ENCODE measurements at regions not wholly inside any gene's neighbourhood (a gene's known extent, or its start where the extent isn't known, plus 50 kb on each side); places are given as distances from the start of the nearest gene placed in this dataset.

DNA sequence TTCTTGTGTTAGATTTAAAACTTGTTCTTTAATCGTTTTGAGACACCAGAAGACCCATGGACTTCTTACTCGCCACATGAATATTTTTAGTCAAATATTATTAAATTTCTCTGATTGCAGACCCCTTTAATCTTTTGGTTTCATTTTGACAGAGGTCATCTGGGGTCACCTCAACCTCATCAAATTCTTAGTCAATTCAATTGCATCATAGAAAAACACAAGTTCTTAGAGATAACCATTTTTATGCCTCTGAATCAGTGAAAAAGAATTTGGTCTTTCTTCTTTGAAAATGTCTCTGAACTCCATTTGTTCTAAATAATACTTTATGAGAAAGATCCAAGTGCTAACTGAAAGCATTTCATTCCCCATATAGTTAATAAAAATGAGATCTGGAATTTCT lies 55.2 kb upstream of the CBLN4 start:
- no peaks in the 10 kb centered on the region for H3K79me2 ChIP-seq (replicated peaks; ENCODE audit: insufficient read depth)
- H3K36me3 Mint-ChIP-seq (ENCODE audit: low read depth) = peaks cover 20% of the 10 kb centered on the region
- H3K4me1 ChIP-seq (ENCODE audit: insufficient read depth) = no peaks in the 10 kb centered on the region
- DNase-seq (ENCODE audit: low spot score) (no peak), ATAC-seq (no peak)
- H2AFZ ChIP-seq = no peak overlapping the region
- no peaks in the 10 kb centered on the region for H4K20me1 ChIP-seq (replicated peaks; ENCODE audit: insufficient read depth)
- peaks cover 2% of the 10 kb centered on the region for H3K27me3 Mint-ChIP-seq (ENCODE audit: insufficient read depth, low read depth, poor library complexity)
- no peaks in the 10 kb centered on the region; the same call in 1 of the 2 replicates for H3K36me3 ChIP-seq (ENCODE audit: insufficient read depth)
- H3K27ac Mint-ChIP-seq = no peak overlapping the region
- H3K4me3 ChIP-seq = no peak overlapping the region; the same call in 1 of the 2 replicates
- H3K4me3 Mint-ChIP-seq = no peak overlapping the region
- H3K9me3 Mint-ChIP-seq = peaks cover 99% of the 10 kb centered on the region
- no peak overlapping the region for H3K27ac ChIP-seq (ENCODE audit: low read depth)
- no peaks in the 10 kb centered on the region for H3K9me2 ChIP-seq (ENCODE audit: insufficient read depth)
- H3K4me2 ChIP-seq = no peak overlapping the region
- no peaks in the 10 kb centered on the region for H3K27me3 ChIP-seq (ENCODE audit: insufficient read depth)
- H3F3A ChIP-seq (replicated peaks; ENCODE audit: low read depth) = no peaks in the 10 kb centered on the region
- TF ChIP-seq POLR2AphosphoS5 (IDR thresholded peaks at IDR 0.05; ENCODE audit: low read depth) (no peak), STAT1 (IDR thresholded peaks at IDR 0.05; ENCODE audit: unreplicated experiment) (no peak), CREB1 (CRISPR knock-in tag; IDR thresholded peaks at IDR 0.05; ENCODE audit: low read depth) (no peak)
- TF ChIP-seq, protein P1, sequence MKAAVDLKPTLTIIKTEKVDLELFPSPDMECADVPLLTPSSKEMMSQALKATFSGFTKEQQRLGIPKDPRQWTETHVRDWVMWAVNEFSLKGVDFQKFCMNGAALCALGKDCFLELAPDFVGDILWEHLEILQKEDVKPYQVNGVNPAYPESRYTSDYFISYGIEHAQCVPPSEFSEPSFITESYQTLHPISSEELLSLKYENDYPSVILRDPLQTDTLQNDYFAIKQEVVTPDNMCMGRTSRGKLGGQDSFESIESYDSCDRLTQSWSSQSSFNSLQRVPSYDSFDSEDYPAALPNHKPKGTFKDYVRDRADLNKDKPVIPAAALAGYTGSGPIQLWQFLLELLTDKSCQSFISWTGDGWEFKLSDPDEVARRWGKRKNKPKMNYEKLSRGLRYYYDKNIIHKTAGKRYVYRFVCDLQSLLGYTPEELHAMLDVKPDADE (IDR thresholded peaks at IDR 0.05) = no peak
- H3K4me1 Mint-ChIP-seq = no peaks in the 10 kb centered on the region

DNA sequence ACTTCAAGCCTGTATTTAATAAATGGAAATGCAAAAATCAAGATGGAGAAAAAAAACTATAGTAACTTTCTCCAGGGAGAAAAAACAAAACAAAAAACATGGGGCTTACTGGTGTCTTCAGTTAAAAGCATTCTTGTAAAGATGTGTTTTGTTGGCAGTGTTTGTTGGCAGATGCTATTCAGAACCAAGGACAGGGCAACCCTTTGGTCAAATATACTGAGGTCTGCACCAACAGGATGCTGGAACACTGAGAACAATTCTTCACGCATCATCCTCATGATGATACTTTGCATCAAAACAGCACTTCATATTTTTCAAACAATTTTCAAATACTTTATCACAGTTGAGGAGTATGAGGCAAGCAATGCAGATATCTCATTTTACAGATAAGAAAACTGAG lies 63.7 kb upstream of the CBLN4 start:
- H3K9me2 ChIP-seq (ENCODE audit: insufficient read depth) = no peaks in the 10 kb centered on the region
- Mint-ChIP-seq H3K9me3 (peaks cover 91% of the 10 kb centered on the region), H3K4me1 (no peaks in the 10 kb centered on the region), H3K4me3 (no peak overlapping the region), H3K36me3 (ENCODE audit: low read depth) (peaks cover 38% of the 10 kb centered on the region), H3K27me3 (ENCODE audit: insufficient read depth, low read depth, poor library complexity) (peaks cover 4% of the 10 kb centered on the region), H3K27ac (no peak overlapping the region)
- DNase-seq (ENCODE audit: low spot score) (no peak), ATAC-seq (no peak)
- H3K4me3 ChIP-seq = no peak overlapping the region
- no peak overlapping the region for H3K27ac ChIP-seq (ENCODE audit: low read depth)
- no peak overlapping the region for H2AFZ ChIP-seq
- no peaks in the 10 kb centered on the region for H3K4me1 ChIP-seq (ENCODE audit: insufficient read depth)
- no peaks in the 10 kb centered on the region for H3K36me3 ChIP-seq (ENCODE audit: insufficient read depth)
- no peak overlapping the region for H3K4me2 ChIP-seq
- no peaks in the 10 kb centered on the region for H3F3A ChIP-seq (replicated peaks; ENCODE audit: low read depth)
- no peaks in the 10 kb centered on the region for H4K20me1 ChIP-seq (replicated peaks; ENCODE audit: insufficient read depth)
- no peaks in the 10 kb centered on the region for H3K79me2 ChIP-seq (replicated peaks; ENCODE audit: insufficient read depth)
- H3K27me3 ChIP-seq (ENCODE audit: insufficient read depth) = no peaks in the 10 kb centered on the region
- no peak for TF ChIP-seq EZH2 (IDR thresholded peaks at IDR 0.05; ENCODE audit: low read depth, unreplicated experiment)
- TF ChIP-seq, protein P2, sequence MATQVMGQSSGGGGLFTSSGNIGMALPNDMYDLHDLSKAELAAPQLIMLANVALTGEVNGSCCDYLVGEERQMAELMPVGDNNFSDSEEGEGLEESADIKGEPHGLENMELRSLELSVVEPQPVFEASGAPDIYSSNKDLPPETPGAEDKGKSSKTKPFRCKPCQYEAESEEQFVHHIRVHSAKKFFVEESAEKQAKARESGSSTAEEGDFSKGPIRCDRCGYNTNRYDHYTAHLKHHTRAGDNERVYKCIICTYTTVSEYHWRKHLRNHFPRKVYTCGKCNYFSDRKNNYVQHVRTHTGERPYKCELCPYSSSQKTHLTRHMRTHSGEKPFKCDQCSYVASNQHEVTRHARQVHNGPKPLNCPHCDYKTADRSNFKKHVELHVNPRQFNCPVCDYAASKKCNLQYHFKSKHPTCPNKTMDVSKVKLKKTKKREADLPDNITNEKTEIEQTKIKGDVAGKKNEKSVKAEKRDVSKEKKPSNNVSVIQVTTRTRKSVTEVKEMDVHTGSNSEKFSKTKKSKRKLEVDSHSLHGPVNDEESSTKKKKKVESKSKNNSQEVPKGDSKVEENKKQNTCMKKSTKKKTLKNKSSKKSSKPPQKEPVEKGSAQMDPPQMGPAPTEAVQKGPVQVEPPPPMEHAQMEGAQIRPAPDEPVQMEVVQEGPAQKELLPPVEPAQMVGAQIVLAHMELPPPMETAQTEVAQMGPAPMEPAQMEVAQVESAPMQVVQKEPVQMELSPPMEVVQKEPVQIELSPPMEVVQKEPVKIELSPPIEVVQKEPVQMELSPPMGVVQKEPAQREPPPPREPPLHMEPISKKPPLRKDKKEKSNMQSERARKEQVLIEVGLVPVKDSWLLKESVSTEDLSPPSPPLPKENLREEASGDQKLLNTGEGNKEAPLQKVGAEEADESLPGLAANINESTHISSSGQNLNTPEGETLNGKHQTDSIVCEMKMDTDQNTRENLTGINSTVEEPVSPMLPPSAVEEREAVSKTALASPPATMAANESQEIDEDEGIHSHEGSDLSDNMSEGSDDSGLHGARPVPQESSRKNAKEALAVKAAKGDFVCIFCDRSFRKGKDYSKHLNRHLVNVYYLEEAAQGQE (IDR thresholded peaks at IDR 0.05; ENCODE audit: unreplicated experiment) = no peak
- TF ChIP-seq, protein P3, sequence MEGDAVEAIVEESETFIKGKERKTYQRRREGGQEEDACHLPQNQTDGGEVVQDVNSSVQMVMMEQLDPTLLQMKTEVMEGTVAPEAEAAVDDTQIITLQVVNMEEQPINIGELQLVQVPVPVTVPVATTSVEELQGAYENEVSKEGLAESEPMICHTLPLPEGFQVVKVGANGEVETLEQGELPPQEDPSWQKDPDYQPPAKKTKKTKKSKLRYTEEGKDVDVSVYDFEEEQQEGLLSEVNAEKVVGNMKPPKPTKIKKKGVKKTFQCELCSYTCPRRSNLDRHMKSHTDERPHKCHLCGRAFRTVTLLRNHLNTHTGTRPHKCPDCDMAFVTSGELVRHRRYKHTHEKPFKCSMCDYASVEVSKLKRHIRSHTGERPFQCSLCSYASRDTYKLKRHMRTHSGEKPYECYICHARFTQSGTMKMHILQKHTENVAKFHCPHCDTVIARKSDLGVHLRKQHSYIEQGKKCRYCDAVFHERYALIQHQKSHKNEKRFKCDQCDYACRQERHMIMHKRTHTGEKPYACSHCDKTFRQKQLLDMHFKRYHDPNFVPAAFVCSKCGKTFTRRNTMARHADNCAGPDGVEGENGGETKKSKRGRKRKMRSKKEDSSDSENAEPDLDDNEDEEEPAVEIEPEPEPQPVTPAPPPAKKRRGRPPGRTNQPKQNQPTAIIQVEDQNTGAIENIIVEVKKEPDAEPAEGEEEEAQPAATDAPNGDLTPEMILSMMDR (conservative IDR thresholded peaks at IDR 0.05; ENCODE audit: low read depth in 2 of 2) = no peak
- TF ChIP-seq, protein P4, sequence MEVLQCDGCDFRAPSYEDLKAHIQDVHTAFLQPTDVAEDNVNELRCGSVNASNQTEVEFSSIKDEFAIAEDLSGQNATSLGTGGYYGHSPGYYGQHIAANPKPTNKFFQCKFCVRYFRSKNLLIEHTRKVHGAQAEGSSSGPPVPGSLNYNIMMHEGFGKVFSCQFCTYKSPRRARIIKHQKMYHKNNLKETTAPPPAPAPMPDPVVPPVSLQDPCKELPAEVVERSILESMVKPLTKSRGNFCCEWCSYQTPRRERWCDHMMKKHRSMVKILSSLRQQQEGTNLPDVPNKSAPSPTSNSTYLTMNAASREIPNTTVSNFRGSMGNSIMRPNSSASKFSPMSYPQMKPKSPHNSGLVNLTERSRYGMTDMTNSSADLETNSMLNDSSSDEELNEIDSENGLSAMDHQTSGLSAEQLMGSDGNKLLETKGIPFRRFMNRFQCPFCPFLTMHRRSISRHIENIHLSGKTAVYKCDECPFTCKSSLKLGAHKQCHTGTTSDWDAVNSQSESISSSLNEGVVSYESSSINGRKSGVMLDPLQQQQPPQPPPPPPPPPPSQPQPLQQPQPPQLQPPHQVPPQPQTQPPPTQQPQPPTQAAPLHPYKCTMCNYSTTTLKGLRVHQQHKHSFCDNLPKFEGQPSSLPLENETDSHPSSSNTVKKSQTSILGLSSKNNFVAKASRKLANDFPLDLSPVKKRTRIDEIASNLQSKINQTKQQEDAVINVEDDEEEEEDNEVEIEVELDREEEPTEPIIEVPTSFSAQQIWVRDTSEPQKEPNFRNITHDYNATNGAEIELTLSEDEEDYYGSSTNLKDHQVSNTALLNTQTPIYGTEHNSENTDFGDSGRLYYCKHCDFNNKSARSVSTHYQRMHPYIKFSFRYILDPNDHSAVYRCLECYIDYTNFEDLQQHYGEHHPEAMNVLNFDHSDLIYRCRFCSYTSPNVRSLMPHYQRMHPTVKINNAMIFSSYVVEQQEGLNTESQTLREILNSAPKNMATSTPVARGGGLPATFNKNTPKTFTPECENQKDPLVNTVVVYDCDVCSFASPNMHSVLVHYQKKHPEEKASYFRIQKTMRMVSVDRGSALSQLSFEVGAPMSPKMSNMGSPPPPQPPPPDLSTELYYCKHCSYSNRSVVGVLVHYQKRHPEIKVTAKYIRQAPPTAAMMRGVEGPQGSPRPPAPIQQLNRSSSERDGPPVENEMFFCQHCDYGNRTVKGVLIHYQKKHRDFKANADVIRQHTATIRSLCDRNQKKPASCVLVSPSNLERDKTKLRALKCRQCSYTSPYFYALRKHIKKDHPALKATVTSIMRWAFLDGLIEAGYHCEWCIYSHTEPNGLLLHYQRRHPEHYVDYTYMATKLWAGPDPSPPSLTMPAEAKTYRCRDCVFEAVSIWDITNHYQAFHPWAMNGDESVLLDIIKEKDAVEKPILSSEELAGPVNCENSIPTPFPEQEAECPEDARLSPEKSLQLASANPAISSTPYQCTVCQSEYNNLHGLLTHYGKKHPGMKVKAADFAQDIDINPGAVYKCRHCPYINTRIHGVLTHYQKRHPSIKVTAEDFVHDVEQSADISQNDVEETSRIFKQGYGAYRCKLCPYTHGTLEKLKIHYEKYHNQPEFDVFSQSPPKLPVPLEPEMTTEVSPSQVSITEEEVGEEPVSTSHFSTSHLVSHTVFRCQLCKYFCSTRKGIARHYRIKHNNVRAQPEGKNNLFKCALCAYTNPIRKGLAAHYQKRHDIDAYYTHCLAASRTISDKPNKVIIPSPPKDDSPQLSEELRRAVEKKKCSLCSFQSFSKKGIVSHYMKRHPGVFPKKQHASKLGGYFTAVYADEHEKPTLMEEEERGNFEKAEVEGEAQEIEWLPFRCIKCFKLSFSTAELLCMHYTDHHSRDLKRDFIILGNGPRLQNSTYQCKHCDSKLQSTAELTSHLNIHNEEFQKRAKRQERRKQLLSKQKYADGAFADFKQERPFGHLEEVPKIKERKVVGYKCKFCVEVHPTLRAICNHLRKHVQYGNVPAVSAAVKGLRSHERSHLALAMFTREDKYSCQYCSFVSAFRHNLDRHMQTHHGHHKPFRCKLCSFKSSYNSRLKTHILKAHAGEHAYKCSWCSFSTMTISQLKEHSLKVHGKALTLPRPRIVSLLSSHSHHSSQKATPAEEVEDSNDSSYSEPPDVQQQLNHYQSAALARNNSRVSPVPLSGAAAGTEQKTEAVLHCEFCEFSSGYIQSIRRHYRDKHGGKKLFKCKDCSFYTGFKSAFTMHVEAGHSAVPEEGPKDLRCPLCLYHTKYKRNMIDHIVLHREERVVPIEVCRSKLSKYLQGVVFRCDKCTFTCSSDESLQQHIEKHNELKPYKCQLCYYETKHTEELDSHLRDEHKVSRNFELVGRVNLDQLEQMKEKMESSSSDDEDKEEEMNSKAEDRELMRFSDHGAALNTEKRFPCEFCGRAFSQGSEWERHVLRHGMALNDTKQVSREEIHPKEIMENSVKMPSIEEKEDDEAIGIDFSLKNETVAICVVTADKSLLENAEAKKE (CRISPR knock-in tag; IDR thresholded peaks at IDR 0.05) = no peak
- no peak for TF ChIP-seq ZNF114 (CRISPR knock-in tag; IDR thresholded peaks at IDR 0.05)
- no peak for TF ChIP-seq POLR2AphosphoS5 (IDR thresholded peaks at IDR 0.05; ENCODE audit: low read depth)
- TF ChIP-seq EZH2phosphoT487 (IDR thresholded peaks at IDR 0.05; ENCODE audit: unreplicated experiment) = no peak

All from GM23338 (cell line).